ENCODE measurements at regions not wholly inside any gene's neighbourhood (a gene's known extent, or its start where the extent isn't known, plus 50 kb on each side); places are given as distances from the start of the nearest gene placed in this dataset.

GRCh38 chr1:10874351-10874750, 77.9 kb upstream of the CASZ1 start:
- TF ChIP-seq ZNF274 (IDR thresholded peaks at IDR 0.05; ENCODE audit: low read depth, low read length) (no peak), YY1 (IDR thresholded peaks at IDR 0.05; ENCODE audit: insufficient read depth, insufficient read length) (no peak), SUZ12 (IDR thresholded peaks at IDR 0.05; ENCODE audit: extremely low read depth, insufficient read depth, insufficient read length) (no peak)

Data from NT2/D1 (cell line).